ENCODE measurements at regions not wholly inside any gene's neighbourhood (a gene's known extent, or its start where the extent isn't known, plus 50 kb on each side); places are given as distances from the start of the nearest gene placed in this dataset.
A peak's percentile ranks its signal among the peaks of the same experiment; 100 is the strongest.
"Not testable (repeated sequence)": the region's sequence is repeated elsewhere in the genome, so short reads cannot be mapped to it uniquely, and the experiment has no call there.

DNA sequence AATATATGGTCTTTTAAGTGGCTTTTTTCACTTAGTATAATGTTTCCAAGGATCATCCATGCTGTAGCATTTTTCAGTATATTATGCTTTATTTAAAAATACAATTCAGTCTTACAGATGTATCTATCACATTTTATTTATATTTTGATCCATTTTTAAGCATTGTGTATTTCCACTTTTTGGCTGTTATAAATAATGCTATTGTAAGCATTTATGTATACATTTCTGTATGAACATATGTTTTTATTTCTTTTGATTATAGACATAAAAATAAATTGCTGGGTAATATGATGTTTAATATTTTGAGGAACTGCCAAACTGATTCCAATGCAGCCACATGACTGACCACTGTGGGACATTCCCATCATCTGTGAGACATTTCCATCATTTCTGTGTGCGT lies 1662.0 kb downstream of the REEP3 start:
- DNase-seq (ENCODE audit: low spot score): no peak
- Histone ChIP-seq H3K4me2 (no peak overlapping the region), H3K4me1 (ENCODE audit: insufficient read depth) (no peaks in the 10 kb centered on the region), H3K4me3 (no peak overlapping the region), H3K79me2 (no peaks in the 10 kb centered on the region), H3K9me2 (replicated peaks; ENCODE audit: insufficient read depth) (no peaks in the 10 kb centered on the region), H2AFZ (no peak overlapping the region), H3K27ac (no peak overlapping the region), H3K9me3 (ENCODE audit: low read depth) (no peaks in the 10 kb centered on the region), H3K36me3 (replicated peaks; ENCODE audit: insufficient read depth, low read depth) (no peaks in the 10 kb centered on the region), H4K20me1 (ENCODE audit: insufficient read depth, poor library complexity, severe bottlenecking) (no peaks in the 10 kb centered on the region), H3K27me3 (no peaks in the 10 kb centered on the region)
- TF ChIP-seq EZH2phosphoT487 (IDR thresholded peaks at IDR 0.05; ENCODE audit: low read depth, severe bottlenecking, unreplicated experiment) (no peak), EZH2 (IDR thresholded peaks at IDR 0.05; ENCODE audit: borderline replicate concordance) (no peak)
- TF ChIP-seq, protein P1, sequence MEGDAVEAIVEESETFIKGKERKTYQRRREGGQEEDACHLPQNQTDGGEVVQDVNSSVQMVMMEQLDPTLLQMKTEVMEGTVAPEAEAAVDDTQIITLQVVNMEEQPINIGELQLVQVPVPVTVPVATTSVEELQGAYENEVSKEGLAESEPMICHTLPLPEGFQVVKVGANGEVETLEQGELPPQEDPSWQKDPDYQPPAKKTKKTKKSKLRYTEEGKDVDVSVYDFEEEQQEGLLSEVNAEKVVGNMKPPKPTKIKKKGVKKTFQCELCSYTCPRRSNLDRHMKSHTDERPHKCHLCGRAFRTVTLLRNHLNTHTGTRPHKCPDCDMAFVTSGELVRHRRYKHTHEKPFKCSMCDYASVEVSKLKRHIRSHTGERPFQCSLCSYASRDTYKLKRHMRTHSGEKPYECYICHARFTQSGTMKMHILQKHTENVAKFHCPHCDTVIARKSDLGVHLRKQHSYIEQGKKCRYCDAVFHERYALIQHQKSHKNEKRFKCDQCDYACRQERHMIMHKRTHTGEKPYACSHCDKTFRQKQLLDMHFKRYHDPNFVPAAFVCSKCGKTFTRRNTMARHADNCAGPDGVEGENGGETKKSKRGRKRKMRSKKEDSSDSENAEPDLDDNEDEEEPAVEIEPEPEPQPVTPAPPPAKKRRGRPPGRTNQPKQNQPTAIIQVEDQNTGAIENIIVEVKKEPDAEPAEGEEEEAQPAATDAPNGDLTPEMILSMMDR (IDR thresholded peaks at IDR 0.05; ENCODE audit: poor library complexity): no peak
- WGBS (ENCODE audit: low lambda C conversion rate, missing lambda C conversion rate): 93% methylated on average over 1 of the region's 1 CpG

DNA sequence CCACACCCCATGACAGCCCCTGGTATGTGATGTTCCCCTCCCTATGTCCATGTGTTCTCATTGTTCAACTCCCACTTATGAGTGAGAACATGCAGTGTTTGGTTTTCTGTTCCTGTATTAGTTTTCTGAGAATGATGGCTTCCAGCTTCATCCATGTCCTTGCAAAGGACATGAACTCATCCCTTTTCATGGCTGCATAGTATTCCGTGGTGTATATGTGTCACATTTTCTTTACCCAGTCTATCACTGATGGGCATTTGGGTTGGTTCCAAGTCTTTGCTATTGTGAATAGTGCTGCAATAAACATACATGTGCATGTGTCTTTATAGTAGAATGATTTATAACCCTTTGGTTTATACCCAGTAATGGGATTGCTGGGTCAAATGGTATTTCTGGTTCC lies 1665.5 kb downstream of the REEP3 start:
- not testable (repeated sequence) for H3K27me3 ChIP-seq; H3K79me2 ChIP-seq; H3K4me1 ChIP-seq (ENCODE audit: insufficient read depth); H4K20me1 ChIP-seq (ENCODE audit: insufficient read depth, poor library complexity, severe bottlenecking); H2AFZ ChIP-seq; H3K36me3 ChIP-seq (replicated peaks; ENCODE audit: insufficient read depth, low read depth); H3K4me3 ChIP-seq; H3K4me2 ChIP-seq; DNase-seq (ENCODE audit: low spot score); H3K27ac ChIP-seq; H3K9me2 ChIP-seq (replicated peaks; ENCODE audit: insufficient read depth); H3K9me3 ChIP-seq (ENCODE audit: low read depth)
- WGBS (ENCODE audit: low lambda C conversion rate, missing lambda C conversion rate): 100% methylated on average over 1 of the region's 1 CpG

DNA sequence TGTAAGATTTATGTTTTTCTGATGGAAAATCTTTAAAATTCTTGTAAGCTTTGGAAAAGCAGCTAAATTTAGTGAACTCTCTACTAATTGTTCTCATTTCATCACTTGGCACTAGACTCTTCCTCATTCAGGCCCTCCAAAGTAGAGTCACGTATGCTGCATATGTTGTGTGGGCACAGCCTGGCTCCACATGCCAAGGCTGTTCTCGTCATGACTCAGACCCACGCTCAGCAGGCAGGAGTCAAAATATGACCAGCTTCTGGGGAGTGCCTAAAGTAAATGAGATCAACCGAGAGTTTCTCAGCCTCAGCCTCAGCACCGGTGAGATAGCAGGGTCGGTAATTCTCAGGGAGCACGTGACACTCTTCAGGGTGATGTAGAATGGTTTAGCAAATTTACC lies 1672.9 kb downstream of the REEP3 start:
- no peak for TF ChIP-seq EZH2 (IDR thresholded peaks at IDR 0.05; ENCODE audit: borderline replicate concordance)
- no peak for TF ChIP-seq EZH2phosphoT487 (IDR thresholded peaks at IDR 0.05; ENCODE audit: low read depth, severe bottlenecking, unreplicated experiment)
- TF ChIP-seq, protein P1 (IDR thresholded peaks at IDR 0.05; ENCODE audit: poor library complexity): no peak
- Histone ChIP-seq H3K4me1 (ENCODE audit: insufficient read depth) (no peaks in the 10 kb centered on the region), H2AFZ (no peak overlapping the region), H3K79me2 (no peaks in the 10 kb centered on the region), H4K20me1 (ENCODE audit: insufficient read depth, poor library complexity, severe bottlenecking) (no peaks in the 10 kb centered on the region), H3K9me2 (replicated peaks; ENCODE audit: insufficient read depth) (no peaks in the 10 kb centered on the region), H3K36me3 (replicated peaks; ENCODE audit: insufficient read depth, low read depth) (no peaks in the 10 kb centered on the region), H3K4me2 (no peak overlapping the region), H3K27me3 (no peaks in the 10 kb centered on the region), H3K9me3 (ENCODE audit: low read depth) (no peaks in the 10 kb centered on the region), H3K4me3 (no peak overlapping the region), H3K27ac (no peak overlapping the region)
- WGBS (ENCODE audit: low lambda C conversion rate, missing lambda C conversion rate): 84% methylated on average over 7 of the region's 7 CpGs
- DNase-seq (ENCODE audit: low spot score): no peak

DNA sequence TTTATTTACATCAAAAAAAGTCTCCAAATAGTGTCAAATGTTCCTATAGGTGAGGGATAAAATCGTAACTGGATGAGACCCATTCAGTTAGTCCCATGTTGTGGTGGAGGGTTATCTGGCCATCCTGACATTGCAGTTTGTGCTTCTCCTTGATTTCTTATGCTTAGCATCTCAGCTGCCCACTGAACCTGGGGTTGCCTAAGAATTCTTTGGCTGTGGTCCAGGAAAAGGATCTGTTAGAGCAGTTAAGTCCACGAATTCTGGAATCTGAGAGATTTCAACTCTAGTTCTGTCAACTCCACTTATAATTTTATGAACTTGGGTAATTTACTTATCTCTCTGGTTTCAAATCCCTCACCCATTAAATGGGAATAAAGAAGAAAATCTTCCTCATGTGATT lies 1673.4 kb downstream of the REEP3 start:
- H3K4me3 ChIP-seq: no peak overlapping the region
- DNase-seq (ENCODE audit: low spot score): peak; percentile 21
- no peak overlapping the region for H3K27ac ChIP-seq
- H3K4me1 ChIP-seq (ENCODE audit: insufficient read depth): no peaks in the 10 kb centered on the region
- no peaks in the 10 kb centered on the region for H4K20me1 ChIP-seq (ENCODE audit: insufficient read depth, poor library complexity, severe bottlenecking)
- no peaks in the 10 kb centered on the region for H3K27me3 ChIP-seq
- H3K4me2 ChIP-seq: no peak overlapping the region
- no peaks in the 10 kb centered on the region for H3K9me2 ChIP-seq (replicated peaks; ENCODE audit: insufficient read depth)
- no peaks in the 10 kb centered on the region for H3K36me3 ChIP-seq (replicated peaks; ENCODE audit: insufficient read depth, low read depth)
- no peak overlapping the region for H2AFZ ChIP-seq
- no peaks in the 10 kb centered on the region for H3K79me2 ChIP-seq
- 76% methylated on average over 2 of the region's 2 CpGs for WGBS (ENCODE audit: low lambda C conversion rate, missing lambda C conversion rate)
- TF ChIP-seq, protein P1 (IDR thresholded peaks at IDR 0.05; ENCODE audit: poor library complexity): no peak
- TF ChIP-seq EZH2 (IDR thresholded peaks at IDR 0.05; ENCODE audit: borderline replicate concordance): no peak
- no peak for TF ChIP-seq EZH2phosphoT487 (IDR thresholded peaks at IDR 0.05; ENCODE audit: low read depth, severe bottlenecking, unreplicated experiment)
- H3K9me3 ChIP-seq (ENCODE audit: low read depth): no peaks in the 10 kb centered on the region

Data from hepatocyte (in vitro differentiated cells).